BLaER1 (cell line): ENCODE measurements at regions not wholly inside any gene's neighbourhood (a gene's known extent, or its start where the extent isn't known, plus 50 kb on each side); places are given as distances from the start of the nearest gene placed in this dataset.

ENCODE experiments used
- H3K27ac ChIP-seq: shearing (Covaris generic); formaldehyde crosslinking; 2 replicates; pipeline ENCODE4 v1.8.1; 2022
- H3K27me3 ChIP-seq: shearing (Covaris generic); formaldehyde crosslinking; 2 replicates; pipeline ENCODE4 v1.8.1; 2022
- H3K36me3 ChIP-seq: shearing (Covaris generic); formaldehyde crosslinking; 2 replicates; pipeline ENCODE4 v1.8.1; 2022
- H3K4me1 ChIP-seq: shearing (Covaris generic); formaldehyde crosslinking; 2 replicates; pipeline ENCODE4 v1.8.1; 2022
- H3K4me2 ChIP-seq: shearing (Covaris generic); formaldehyde crosslinking; 2 replicates; pipeline ENCODE4 v1.8.1; 2022
- H3K4me3 ChIP-seq: shearing (Covaris generic); formaldehyde crosslinking; 2 replicates; pipeline ENCODE4 v1.8.1; 2022
- H3K9ac ChIP-seq: shearing (Covaris generic); formaldehyde crosslinking; 2 replicates; pipeline ENCODE4 v1.8.1; 2022
- H3K9me3 ChIP-seq: shearing (Covaris generic); formaldehyde crosslinking; 2 replicates; pipeline ENCODE4 v1.8.1; 2022
- H4K20me1 ChIP-seq: shearing (Covaris generic); formaldehyde crosslinking; 2 replicates; pipeline ENCODE4 v1.8.1; 2022
- Cebpa-rat ChIP-seq: shearing (Covaris generic); IDR thresholded peaks from 2 replicates; pipeline ENCODE4 v1.8.1; 2022

DNA sequence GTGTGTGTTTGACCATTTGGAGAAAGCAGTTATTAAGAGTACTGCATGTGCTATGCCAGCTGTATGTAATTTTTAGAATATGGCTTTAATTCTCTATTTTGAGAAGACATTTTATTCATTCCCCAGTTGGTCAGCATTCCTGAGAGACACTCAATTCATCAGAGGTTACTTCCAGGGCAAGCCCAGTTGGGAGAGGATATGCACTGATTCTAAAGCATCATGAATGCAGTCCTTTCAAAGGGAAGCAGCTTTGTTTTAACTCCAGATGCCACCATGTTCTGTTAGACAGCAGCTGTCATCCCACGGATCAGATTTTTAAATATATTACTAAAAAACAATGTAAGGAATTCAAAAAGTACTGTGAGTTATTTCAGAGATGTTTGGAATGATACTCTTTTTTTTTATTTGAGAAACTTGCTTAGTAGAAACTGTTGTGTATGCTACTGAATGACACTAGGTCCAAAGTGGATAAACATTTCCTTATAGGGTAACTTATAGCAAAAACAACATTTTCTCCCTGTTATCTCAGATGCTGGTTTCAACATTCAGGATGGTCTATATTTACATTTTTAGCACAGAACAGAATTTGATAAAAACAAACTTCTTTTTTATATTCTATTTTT, 149.5 kb upstream of the B3GALT2 start:
- Histone ChIP-seq H3K9ac (no peak overlapping the region), H3K4me2 (no peak overlapping the region), H3K27me3 (no peaks in the 10 kb centered on the region), H3K4me1 (no peaks in the 10 kb centered on the region), H3K36me3 (no peaks in the 10 kb centered on the region), H3K9me3 (peaks cover 21% of the 10 kb centered on the region), H3K4me3 (no peak overlapping the region), H3K27ac (no peak overlapping the region), H4K20me1 (no peaks in the 10 kb centered on the region)
- TF ChIP-seq Cebpa-rat: no peak

DNA sequence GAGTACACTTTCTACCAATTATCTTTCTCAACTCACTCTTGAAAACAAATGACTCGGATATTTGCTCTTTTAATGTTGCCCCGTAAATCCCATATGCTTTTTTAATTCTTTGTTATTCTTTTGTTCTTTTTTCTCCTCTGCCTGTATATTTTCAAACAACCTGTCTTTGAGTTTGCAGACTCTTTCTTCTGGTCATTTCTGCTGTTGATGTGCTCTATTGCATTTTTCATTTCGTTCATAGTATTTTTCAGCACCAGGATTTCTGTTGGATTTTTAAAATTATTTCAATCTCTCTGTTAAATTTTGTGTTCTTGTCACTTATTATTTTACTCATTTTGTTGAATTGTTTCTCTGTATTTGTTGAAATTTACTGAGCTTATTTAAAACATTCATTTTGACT, 146.8 kb upstream of the B3GALT2 start:
- Histone ChIP-seq H3K4me1 (no peaks in the 10 kb centered on the region), H3K36me3 (no peaks in the 10 kb centered on the region), H3K27ac (no peak overlapping the region), H3K9ac (no peak overlapping the region), H3K4me2 (no peak overlapping the region), H4K20me1 (no peaks in the 10 kb centered on the region), H3K27me3 (no peaks in the 10 kb centered on the region), H3K4me3 (no peak overlapping the region), H3K9me3 (peaks cover 29% of the 10 kb centered on the region)
- no peak for TF ChIP-seq Cebpa-rat

DNA sequence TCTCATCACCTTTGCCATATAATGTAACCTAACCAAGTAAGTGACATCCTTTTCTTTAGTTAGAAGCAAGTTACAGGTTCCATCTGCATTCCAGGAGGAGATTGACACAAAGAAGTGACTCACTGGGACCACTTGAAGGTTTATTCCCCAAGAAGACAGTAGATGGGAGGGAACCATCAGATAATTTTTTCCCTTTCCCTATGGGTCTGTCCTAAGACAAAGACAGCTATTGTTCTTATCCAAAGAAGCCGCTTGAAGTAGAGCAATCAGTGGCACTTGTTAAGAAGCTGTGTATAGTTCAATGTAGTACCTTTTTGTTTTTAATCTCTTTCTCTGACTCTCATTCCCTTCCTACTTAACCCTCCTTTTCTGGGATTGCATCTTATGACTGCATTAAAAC, 139.9 kb upstream of the B3GALT2 start:
- no peak for TF ChIP-seq Cebpa-rat
- Histone ChIP-seq H3K9ac (no peak overlapping the region), H3K9me3 (peaks cover 10% of the 10 kb centered on the region), H4K20me1 (no peaks in the 10 kb centered on the region), H3K27me3 (no peaks in the 10 kb centered on the region), H3K4me2 (no peak overlapping the region), H3K4me3 (no peak overlapping the region), H3K36me3 (no peaks in the 10 kb centered on the region), H3K27ac (no peak overlapping the region), H3K4me1 (no peaks in the 10 kb centered on the region)

DNA sequence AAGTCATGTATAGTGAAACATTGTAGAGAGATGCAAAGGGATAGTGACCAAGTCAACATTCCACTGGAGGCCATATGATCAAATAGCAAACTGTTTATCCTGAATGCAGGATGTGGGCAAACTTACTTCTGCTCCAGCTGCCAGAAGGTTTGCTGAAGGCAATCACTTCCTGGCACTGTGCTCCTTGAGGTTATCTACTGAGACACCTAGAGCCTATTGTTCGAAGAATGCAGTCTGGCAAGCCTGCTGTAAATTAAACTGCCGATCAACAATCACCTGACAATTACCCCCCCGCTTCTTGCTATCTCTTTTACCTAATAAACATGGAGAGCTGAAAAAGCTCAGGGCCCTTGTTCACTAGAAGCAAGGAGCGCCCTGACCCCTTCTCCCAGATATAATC, 139.4 kb upstream of the B3GALT2 start:
- Histone ChIP-seq H3K4me1 (no peaks in the 10 kb centered on the region), H3K4me3 (no peak overlapping the region), H3K27me3 (no peaks in the 10 kb centered on the region), H3K4me2 (no peak overlapping the region), H3K36me3 (no peaks in the 10 kb centered on the region), H3K9ac (no peak overlapping the region), H4K20me1 (no peaks in the 10 kb centered on the region), H3K9me3 (peaks cover 7% of the 10 kb centered on the region), H3K27ac (no peak overlapping the region)
- TF ChIP-seq Cebpa-rat: no peak

DNA sequence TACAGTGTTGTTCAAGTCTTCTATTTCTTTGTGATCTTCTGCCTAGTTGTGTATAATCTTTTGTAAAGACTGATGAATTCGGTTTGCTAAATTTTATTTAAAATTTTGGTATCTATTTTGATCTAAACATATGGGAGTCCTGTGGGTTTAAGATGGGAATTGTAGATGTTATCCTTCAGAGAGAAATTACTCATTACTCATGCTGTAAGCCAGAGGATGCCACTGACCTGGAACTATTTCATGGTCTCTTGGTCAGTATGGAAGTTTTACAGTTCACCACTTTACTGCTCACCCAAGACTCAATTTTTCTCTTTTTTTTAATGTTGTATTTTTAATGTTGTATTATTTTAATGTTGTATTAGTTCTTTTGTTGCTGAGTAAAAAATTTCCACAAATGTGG, 138.6 kb upstream of the B3GALT2 start:
- Histone ChIP-seq H3K9me3 (peaks cover 7% of the 10 kb centered on the region), H4K20me1 (no peaks in the 10 kb centered on the region), H3K4me2 (no peak overlapping the region), H3K36me3 (no peaks in the 10 kb centered on the region), H3K27ac (no peak overlapping the region), H3K4me3 (no peak overlapping the region), H3K27me3 (no peaks in the 10 kb centered on the region), H3K4me1 (no peaks in the 10 kb centered on the region), H3K9ac (no peak overlapping the region)
- TF ChIP-seq Cebpa-rat: no peak

DNA sequence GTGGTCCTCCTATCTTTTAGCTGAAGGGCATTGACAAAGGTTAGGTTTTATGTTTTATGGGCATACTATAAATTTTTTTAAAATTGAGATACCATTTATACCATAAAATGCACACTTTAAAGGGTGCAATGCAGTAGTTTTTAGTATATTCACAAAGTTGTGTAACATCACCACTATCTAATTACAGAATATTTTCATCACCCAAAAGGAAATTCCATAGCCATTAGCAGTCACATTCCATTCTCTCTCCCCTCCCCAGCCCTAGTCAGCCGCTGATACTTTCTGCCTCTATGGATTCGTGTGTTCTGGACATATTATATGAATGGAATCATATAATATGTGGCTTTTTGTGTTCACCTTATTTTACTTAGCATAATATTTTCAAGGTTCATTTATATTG, 135.8 kb upstream of the B3GALT2 start:
- no peaks in the 10 kb centered on the region for H3K4me1 ChIP-seq
- H3K9me3 ChIP-seq: peaks cover 14% of the 10 kb centered on the region
- H4K20me1 ChIP-seq: no peaks in the 10 kb centered on the region
- H3K9ac ChIP-seq: no peak overlapping the region
- H3K27ac ChIP-seq: no peak overlapping the region
- no peaks in the 10 kb centered on the region for H3K27me3 ChIP-seq
- H3K4me2 ChIP-seq: no peak overlapping the region
- no peaks in the 10 kb centered on the region for H3K36me3 ChIP-seq
- no peak overlapping the region for H3K4me3 ChIP-seq
- no peak for TF ChIP-seq Cebpa-rat

DNA sequence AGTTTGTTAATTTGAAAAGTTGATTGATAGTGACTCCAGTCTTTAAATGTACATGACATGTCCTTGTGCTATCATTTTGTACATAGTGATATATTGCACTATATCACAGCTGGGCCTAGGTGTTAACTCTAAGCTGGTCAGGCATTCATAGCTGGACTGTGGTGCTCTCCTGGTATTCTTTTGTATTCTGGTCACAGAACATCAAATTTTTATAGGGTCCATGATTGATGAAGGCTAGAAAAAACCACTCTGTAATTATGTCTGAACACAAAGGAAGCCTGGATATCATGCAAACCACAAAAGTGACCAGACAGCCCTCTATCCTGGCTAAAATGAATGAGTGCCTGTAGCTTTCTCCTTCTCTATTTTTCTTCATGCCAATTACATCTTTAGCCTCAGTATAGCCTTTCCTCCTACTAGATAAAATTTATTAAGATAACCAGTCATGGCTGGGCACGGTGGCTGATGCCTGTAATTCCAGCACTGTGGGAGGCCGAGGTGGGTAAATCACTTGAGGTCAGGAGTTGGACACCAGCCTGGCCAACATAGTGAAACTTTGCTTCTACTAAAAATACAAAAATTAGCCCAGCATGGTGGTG, 134.9 kb upstream of the B3GALT2 start:
- Histone ChIP-seq H4K20me1 (no peaks in the 10 kb centered on the region), H3K4me2 (no peak overlapping the region), H3K36me3 (no peaks in the 10 kb centered on the region), H3K27ac (no peak overlapping the region), H3K9ac (no peak overlapping the region), H3K4me1 (no peaks in the 10 kb centered on the region), H3K4me3 (no peak overlapping the region), H3K27me3 (no peaks in the 10 kb centered on the region), H3K9me3 (peaks cover 14% of the 10 kb centered on the region)
- no peak for TF ChIP-seq Cebpa-rat

DNA sequence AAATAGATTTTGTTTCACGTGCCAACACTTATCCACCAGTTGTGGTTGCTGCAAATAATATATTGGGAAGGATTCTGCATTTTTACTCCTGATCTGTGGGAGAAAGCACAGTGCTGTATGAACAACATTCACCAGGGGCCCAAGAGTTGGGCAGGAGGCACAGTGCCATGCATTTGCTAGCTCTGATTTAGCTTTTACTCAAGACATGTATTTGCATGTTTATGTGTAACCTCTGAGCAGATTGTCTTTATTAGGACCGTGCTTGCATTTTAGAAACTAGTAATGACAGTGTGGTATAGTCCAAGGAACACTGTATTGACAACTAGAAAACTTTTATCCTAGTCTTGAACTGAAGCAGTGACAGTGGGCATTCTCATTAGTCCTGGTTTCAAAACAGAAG, 133.9 kb upstream of the B3GALT2 start:
- Histone ChIP-seq H3K36me3 (no peaks in the 10 kb centered on the region), H3K9me3 (peaks cover 14% of the 10 kb centered on the region), H4K20me1 (no peaks in the 10 kb centered on the region), H3K9ac (no peak overlapping the region), H3K4me3 (no peak overlapping the region), H3K4me2 (no peak overlapping the region), H3K27ac (no peak overlapping the region), H3K4me1 (no peaks in the 10 kb centered on the region), H3K27me3 (no peaks in the 10 kb centered on the region)
- TF ChIP-seq Cebpa-rat: no peak

DNA sequence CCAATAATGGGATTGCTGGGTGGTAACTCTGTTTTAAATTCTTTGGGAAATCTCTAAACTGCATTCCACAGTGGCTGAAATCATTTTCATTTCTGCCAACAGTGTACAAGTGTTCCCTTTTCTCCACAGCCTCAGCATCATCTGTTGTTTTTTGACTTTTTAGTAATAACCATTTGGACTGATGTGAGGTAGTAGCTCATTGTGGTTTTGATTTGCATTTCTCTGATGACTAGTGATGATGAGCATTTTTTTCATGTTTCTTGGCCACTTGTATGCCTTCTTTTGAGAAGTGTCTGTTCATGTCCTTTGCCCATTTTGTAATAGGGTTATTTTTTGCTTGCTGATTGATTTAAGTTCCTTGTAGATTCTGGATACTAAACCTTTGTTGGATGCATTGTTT, 131.9 kb upstream of the B3GALT2 start:
- no peak for TF ChIP-seq Cebpa-rat

DNA sequence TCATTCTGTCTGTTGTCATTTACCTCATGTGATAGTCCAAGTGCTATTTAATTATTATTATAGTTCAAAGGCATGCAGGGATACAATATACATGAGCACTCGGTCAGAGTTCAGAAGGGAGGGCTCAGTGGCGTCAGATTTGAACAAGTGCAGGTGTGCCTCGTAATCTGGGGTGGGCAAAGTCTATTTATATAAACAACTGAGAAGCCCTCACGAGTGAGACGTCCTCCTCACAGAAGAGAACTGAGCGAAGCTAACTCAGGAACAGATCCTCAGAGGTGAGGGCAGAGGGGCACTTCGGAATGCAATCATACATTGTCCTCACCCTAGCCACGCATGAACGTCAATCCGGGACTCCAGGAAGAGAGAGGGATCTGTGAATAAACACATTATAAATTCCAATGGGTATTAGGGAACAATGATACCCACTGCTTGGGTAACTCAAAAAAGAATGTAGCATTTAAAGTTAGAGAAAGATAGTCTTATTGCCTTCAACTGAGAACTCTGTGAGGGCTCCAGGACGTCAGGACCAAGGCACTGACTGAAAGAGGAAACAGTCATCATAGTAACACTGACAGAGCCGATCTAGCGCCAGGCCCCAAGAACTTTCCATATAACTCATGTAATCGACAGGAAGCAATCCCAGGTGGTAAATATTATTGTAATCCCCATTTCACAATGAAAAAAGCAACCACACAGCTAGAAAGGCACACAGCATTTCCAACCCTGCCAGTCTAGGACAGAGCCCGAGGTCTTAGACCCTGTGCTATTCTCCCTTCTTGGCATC, 127.1 kb upstream of the B3GALT2 start:
- H3K27me3 ChIP-seq: no peaks in the 10 kb centered on the region
- no peaks in the 10 kb centered on the region for H3K4me1 ChIP-seq
- H3K27ac ChIP-seq: no peak overlapping the region
- H3K4me3 ChIP-seq: no peak overlapping the region
- no peak overlapping the region for H3K4me2 ChIP-seq
- no peaks in the 10 kb centered on the region for H3K36me3 ChIP-seq
- no peak overlapping the region for H3K9ac ChIP-seq
- no peak for TF ChIP-seq Cebpa-rat
- peaks cover 6% of the 10 kb centered on the region for H3K9me3 ChIP-seq
- H4K20me1 ChIP-seq: no peaks in the 10 kb centered on the region

More for the DNA sequence above, 131.9 kb upstream of the B3GALT2 start:
- H3K36me3 ChIP-seq: no peaks in the 10 kb centered on the region
- H3K4me1 ChIP-seq: no peaks in the 10 kb centered on the region
- H3K4me2 ChIP-seq: no peak overlapping the region
- no peaks in the 10 kb centered on the region for H3K27me3 ChIP-seq
- peaks cover 14% of the 10 kb centered on the region for H3K9me3 ChIP-seq
- H3K4me3 ChIP-seq: no peak overlapping the region
- no peaks in the 10 kb centered on the region for H4K20me1 ChIP-seq
- H3K27ac ChIP-seq: no peak overlapping the region
- no peak overlapping the region for H3K9ac ChIP-seq
